ENCODE measurements at regions not wholly inside any gene's neighbourhood (a gene's known extent, or its start where the extent isn't known, plus 50 kb on each side); places are given as distances from the start of the nearest gene placed in this dataset.

- TF ChIP-seq CTCF (IDR thresholded peaks at IDR 0.05) (no peak), POLR2A (IDR thresholded peaks at IDR 0.05) (no peak), EP300 (IDR thresholded peaks at IDR 0.05) (no peak)
These were observed 204.7 kb upstream of the STK26 start for GRCh38 chrX:131818297-131818936.
